ENCODE measurements at regions not wholly inside any gene's neighbourhood (a gene's known extent, or its start where the extent isn't known, plus 50 kb on each side); places are given as distances from the start of the nearest gene placed in this dataset.

GRCh38 chr20:41678799-41679198, 60.6 kb upstream of the CHD6 start:
- TF ChIP-seq, protein P1, sequence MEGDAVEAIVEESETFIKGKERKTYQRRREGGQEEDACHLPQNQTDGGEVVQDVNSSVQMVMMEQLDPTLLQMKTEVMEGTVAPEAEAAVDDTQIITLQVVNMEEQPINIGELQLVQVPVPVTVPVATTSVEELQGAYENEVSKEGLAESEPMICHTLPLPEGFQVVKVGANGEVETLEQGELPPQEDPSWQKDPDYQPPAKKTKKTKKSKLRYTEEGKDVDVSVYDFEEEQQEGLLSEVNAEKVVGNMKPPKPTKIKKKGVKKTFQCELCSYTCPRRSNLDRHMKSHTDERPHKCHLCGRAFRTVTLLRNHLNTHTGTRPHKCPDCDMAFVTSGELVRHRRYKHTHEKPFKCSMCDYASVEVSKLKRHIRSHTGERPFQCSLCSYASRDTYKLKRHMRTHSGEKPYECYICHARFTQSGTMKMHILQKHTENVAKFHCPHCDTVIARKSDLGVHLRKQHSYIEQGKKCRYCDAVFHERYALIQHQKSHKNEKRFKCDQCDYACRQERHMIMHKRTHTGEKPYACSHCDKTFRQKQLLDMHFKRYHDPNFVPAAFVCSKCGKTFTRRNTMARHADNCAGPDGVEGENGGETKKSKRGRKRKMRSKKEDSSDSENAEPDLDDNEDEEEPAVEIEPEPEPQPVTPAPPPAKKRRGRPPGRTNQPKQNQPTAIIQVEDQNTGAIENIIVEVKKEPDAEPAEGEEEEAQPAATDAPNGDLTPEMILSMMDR (IDR thresholded peaks at IDR 0.05; ENCODE audit: control extremely low read depth, extremely low read depth, low read depth, missing control alignments) = no peak
- CTCF ChIA-PET = interaction anchor here (1.4 kb wide), 1 partner anchor 19 kb away, joined by 5 read pairs; no protein-coding TSS in a partner anchor
- POLR2A ChIA-PET = no interaction called here
- DNase-seq (ENCODE audit: extremely low spot score) = no peak

DNA sequence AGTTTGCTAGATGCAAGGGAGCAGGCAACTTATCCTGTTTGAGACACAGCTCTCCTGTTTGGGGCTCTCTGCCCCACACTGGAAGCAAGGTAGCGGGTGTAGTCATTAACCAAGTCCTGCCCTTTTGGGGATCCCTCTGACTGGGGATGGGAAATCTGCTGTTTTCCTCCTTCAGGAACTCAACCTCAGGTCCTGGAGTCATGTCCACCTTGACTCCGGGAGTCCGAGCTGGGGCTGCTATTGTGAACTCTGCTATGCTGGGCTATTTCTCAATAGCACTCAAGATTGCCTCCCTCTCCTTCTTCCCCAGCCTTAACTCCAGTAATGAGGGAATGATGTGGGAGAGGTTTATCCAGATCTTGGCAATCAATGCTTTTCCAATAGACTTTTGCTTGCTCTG, 54.1 kb upstream of the CHD6 start:
- ChIA-PET CTCF (interaction anchor here (0.8 to 2.4 kb wide), 4 partner anchors 9 to 25 kb away, joined by 3 to 9 read pairs (median 4); no protein-coding TSS in a partner anchor), POLR2A (no interaction called here)
- DNase-seq (ENCODE audit: extremely low spot score) = no peak
- TF ChIP-seq, protein P1 (IDR thresholded peaks at IDR 0.05; ENCODE audit: control extremely low read depth, extremely low read depth, low read depth, missing control alignments) = no peak

- CTCF ChIA-PET = interaction anchor here (2.4 kb wide), 1 partner anchor 27 kb away, joined by 9 read pairs; no protein-coding TSS in a partner anchor
- TF ChIP-seq, protein P1 (IDR thresholded peaks at IDR 0.05; ENCODE audit: control extremely low read depth, extremely low read depth, low read depth, missing control alignments) = no peak
- no peak for DNase-seq (ENCODE audit: extremely low spot score)
- POLR2A ChIA-PET = no interaction called here
These were observed 53.0 kb upstream of the CHD6 start for GRCh38 chr20:41671143-41671542.

DNA sequence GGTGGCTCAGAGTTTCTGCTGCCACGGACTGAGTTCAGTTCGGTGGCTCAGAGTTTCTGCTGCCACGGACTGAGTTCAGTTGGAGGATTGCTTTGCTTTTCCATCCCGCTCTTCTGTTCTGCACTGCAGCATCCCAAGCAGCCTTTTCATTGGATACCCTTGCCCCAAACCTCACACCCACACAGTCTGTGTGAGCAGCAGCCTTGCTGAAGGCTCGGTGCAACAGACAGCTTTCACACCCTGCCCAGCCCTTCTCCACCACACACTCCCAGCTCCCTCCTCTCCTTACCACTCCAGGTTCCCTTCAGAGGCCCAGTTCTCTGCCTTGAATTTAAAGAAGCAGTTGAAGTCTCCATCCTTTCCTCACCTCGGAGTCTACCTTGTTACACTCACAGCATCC, 52.5 kb upstream of the CHD6 start:
- ChIA-PET POLR2A (no interaction called here), CTCF (interaction anchor here (2.4 kb wide), 1 partner anchor 27 kb away, joined by 9 read pairs; no protein-coding TSS in a partner anchor)
- TF ChIP-seq, protein P1 (IDR thresholded peaks at IDR 0.05; ENCODE audit: control extremely low read depth, extremely low read depth, low read depth, missing control alignments) = no peak
- DNase-seq (ENCODE audit: extremely low spot score) = no peak

GRCh38 chr20:41669708-41670263, 51.6 kb upstream of the CHD6 start:
- POLR2A ChIA-PET = no interaction called here
- CTCF ChIA-PET = no interaction called here
- TF ChIP-seq, protein P1 (IDR thresholded peaks at IDR 0.05; ENCODE audit: control extremely low read depth, extremely low read depth, low read depth, missing control alignments) = no peak
- DNase-seq (ENCODE audit: extremely low spot score) = no peak

DNA sequence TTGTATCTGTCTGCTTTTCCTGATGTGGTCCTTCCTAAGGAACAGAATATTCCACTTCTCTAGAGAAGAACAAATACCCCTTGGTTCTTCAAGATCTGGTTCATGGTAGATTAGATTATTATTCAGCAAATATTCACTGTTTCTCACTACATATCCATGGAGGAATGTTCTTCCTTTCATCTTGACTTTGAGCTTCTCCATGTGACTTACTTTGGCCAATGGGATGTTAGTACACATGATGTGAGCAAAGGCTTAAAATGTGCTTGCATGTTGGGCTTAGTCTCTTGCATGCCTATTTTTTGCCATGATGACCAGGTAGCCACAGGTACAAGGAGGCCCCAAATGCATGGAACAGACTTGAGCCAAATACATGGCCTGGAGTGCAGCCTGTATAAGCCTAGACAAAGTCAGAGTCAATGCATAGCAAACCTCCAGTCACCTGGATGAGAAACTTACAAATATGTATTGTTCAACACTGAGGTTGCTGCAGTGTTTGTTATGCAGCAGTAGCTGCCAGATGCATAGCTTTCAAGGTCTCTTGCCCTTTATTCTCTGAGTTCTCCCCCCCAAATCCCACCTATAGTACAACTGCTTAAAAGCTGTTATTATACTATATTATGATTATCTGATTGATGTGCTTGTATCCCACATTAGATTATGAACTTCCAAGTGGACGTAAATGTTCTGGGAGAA, 50.0 kb upstream of the CHD6 start:
- ChIA-PET POLR2A (no interaction called here), CTCF (interaction anchor here (0.8 to 1.3 kb wide), 2 partner anchors 27 to 47 kb away, joined by 3 read pairs; no protein-coding TSS in a partner anchor)
- TF ChIP-seq, protein P1 (IDR thresholded peaks at IDR 0.05; ENCODE audit: control extremely low read depth, extremely low read depth, low read depth, missing control alignments) = no peak
- DNase-seq (ENCODE audit: extremely low spot score) = no peak

Data from GM10248 (cell line).